ENCODE measurements at regions not wholly inside any gene's neighbourhood (a gene's known extent, or its start where the extent isn't known, plus 50 kb on each side); places are given as distances from the start of the nearest gene placed in this dataset.

- TF ChIP-seq, protein P1, sequence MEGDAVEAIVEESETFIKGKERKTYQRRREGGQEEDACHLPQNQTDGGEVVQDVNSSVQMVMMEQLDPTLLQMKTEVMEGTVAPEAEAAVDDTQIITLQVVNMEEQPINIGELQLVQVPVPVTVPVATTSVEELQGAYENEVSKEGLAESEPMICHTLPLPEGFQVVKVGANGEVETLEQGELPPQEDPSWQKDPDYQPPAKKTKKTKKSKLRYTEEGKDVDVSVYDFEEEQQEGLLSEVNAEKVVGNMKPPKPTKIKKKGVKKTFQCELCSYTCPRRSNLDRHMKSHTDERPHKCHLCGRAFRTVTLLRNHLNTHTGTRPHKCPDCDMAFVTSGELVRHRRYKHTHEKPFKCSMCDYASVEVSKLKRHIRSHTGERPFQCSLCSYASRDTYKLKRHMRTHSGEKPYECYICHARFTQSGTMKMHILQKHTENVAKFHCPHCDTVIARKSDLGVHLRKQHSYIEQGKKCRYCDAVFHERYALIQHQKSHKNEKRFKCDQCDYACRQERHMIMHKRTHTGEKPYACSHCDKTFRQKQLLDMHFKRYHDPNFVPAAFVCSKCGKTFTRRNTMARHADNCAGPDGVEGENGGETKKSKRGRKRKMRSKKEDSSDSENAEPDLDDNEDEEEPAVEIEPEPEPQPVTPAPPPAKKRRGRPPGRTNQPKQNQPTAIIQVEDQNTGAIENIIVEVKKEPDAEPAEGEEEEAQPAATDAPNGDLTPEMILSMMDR (IDR thresholded peaks at IDR 0.05; ENCODE audit: control extremely low read depth in 1 of 3, insufficient read depth in 1 of 3, low read depth in 1 of 3, low read length in 3 of 3): no peak
- TF ChIP-seq SUZ12 (IDR thresholded peaks at IDR 0.05; ENCODE audit: low read length): no peak
- TF ChIP-seq POLR2A (IDR thresholded peaks at IDR 0.05; ENCODE audit: control extremely low read depth in 1 of 2, low read depth in 2 of 2, low read length in 2 of 2): no peak
- no peak for TF ChIP-seq PHF8 (conservative IDR thresholded peaks at IDR 0.05; ENCODE audit: low read depth, low read length)
Measured at GRCh38 chr17:13995856-13996271, 73.4 kb upstream of the COX10 start.

Measured in H1 (cell line).